Neural progenitor cell (in vitro differentiated cells): ENCODE measurements at regions not wholly inside any gene's neighbourhood (a gene's known extent, or its start where the extent isn't known, plus 50 kb on each side); places are given as distances from the start of the nearest gene placed in this dataset.

Source experiments
- DNase-seq: peaks from one replicate; pipeline ENCODE4 v3.0.0-alpha.2; 2016; ENCODE audit warnings: low spot score
- H2AFZ ChIP-seq: fragments of 200-600 bp; sonication (generic); replicated peaks from 2 replicates; pipeline ENCODE4 v1.6.1; 2016; ENCODE audit warnings: antibody characterized with exemption
- H3F3A ChIP-seq: fragments of 200-600 bp; sonication (generic); 2 replicates; pipeline ENCODE4 v1.6.1; 2016; ENCODE audit warnings: antibody characterized with exemption, low read depth
- H3K27ac ChIP-seq: fragments of 200-600 bp; sonication (generic); 2 replicates; pipeline ENCODE4 v1.5.1; 2016; ENCODE audit warnings: mild to moderate bottlenecking
- H3K27me3 ChIP-seq: fragments of 200-600 bp; sonication (generic); 2 replicates; pipeline ENCODE4 v1.6.1; 2016; ENCODE audit warnings: mild to moderate bottlenecking, moderate library complexity
- H3K36me3 ChIP-seq: fragments of 200-600 bp; sonication (generic); 2 replicates; pipeline ENCODE4 v1.5.1; 2016
- H3K4me1 ChIP-seq: fragments of 200-600 bp; sonication (generic); 2 replicates; pipeline ENCODE4 v1.6.1; 2016; ENCODE audit warnings: mixed run types
- H3K4me2 ChIP-seq: fragments of 200-600 bp; sonication (generic); 2 replicates; pipeline ENCODE4 v1.6.1; 2016
- H3K4me3 ChIP-seq: fragments of 200-600 bp; sonication (generic); 2 replicates; pipeline ENCODE4 v1.5.1; 2016
- H3K79me2 ChIP-seq: fragments of 200-600 bp; sonication (generic); 2 replicates; pipeline ENCODE4 v1.6.1; 2016; ENCODE audit warnings: low read depth
- H3K9ac ChIP-seq: fragments of 200-600 bp; sonication (generic); 2 replicates; pipeline ENCODE4 v1.6.1; 2016
- H3K9me3 ChIP-seq: fragments of 200-600 bp; sonication (generic); 2 replicates; pipeline ENCODE4 v1.5.1; 2016; ENCODE audit warnings: low read depth
- H4K20me1 ChIP-seq: fragments of 200-600 bp; sonication (generic); 2 replicates; pipeline ENCODE4 v1.6.1; 2016; ENCODE audit warnings: low read depth
- H3K27ac Mint-ChIP-seq: 3 replicates; pipeline ENCODE4 v1.8.0; 2021; ENCODE audit warnings: mixed read lengths
- H3K27me3 Mint-ChIP-seq: 2 replicates; pipeline ENCODE4 v1.8.0; 2022; ENCODE audit warnings: low read depth, mild to moderate bottlenecking, inconsistent platforms, moderate library complexity, mixed read lengths; ENCODE audit not compliant: insufficient read depth
- H3K36me3 Mint-ChIP-seq: 3 replicates; pipeline ENCODE4 v1.8.0; 2021; ENCODE audit warnings: mixed read lengths
- H3K4me1 Mint-ChIP-seq: 3 replicates; pipeline ENCODE4 v1.8.0; 2021; ENCODE audit warnings: mixed read lengths
- H3K4me3 Mint-ChIP-seq: 3 replicates; pipeline ENCODE4 v1.8.0; 2021; ENCODE audit warnings: mild to moderate bottlenecking, moderate library complexity, mixed read lengths
- H3K9me3 Mint-ChIP-seq: 3 replicates; pipeline ENCODE4 v1.8.0; 2020; ENCODE audit warnings: mixed read lengths
- CTCF ChIP-seq: fragments of 200-600 bp; sonication (generic); IDR thresholded peaks from 2 replicates; pipeline ENCODE4 v1.5.1; 2017; ENCODE audit warnings: antibody characterized with exemption, mild to moderate bottlenecking
- EZH2 ChIP-seq: fragments of 200-600 bp; sonication (generic); IDR thresholded peaks from 2 replicates; pipeline ENCODE4 v1.6.1; 2017; ENCODE audit warnings: antibody characterized with exemption, mild to moderate bottlenecking, moderate library complexity
- EZH2phosphoT487 ChIP-seq: fragments of 200-600 bp; sonication (generic); IDR thresholded peaks from 2 replicates; pipeline ENCODE4 v1.6.1; 2017; ENCODE audit warnings: antibody characterized with exemption

DNA sequence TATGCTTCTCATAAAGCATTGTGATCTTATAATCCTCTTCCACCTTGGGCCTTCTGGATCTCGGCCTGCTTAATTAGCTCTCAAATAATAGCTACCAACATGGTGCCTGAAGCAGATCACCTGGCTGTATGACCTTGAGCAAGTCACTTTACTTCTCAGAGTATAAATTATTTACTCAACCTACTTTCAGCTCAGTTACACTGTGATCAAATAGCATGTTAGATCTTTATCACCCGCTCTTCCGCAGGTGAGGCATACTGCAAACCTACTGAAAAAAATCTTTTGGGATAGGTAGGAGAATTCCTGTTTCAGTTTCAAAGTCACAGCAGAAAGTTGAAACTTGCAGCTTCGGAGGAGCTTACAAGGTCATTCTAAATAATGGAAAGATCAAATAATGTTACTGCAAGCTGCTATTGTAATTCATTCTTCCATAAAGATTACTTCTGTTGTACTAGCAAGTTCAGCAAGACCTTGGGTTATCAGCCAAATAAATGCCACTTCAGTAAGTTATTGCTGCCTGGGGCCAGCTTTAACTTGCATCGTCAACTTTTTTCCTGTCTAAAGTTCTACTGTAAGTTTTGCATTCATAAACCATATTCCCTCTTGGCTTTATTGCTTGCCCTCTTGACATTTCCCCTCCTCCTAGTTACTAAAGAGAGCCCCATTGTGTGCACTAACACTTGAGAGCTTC is 268.4 kb upstream of the ATP11B start:
- no peaks in the 10 kb centered on the region for H3K36me3 Mint-ChIP-seq
- H3K27me3 Mint-ChIP-seq: peaks cover 6% of the 10 kb centered on the region
- H3K9me3 Mint-ChIP-seq: no peaks in the 10 kb centered on the region
- no peak overlapping the region for H3K9ac ChIP-seq
- H2AFZ ChIP-seq: no peak overlapping the region
- H3K79me2 ChIP-seq: no peaks in the 10 kb centered on the region
- H3K4me3 ChIP-seq: no peak overlapping the region
- H3K4me3 Mint-ChIP-seq: no peak overlapping the region
- no peak for DNase-seq
- no peak overlapping the region for H3K27ac ChIP-seq
- H3K27ac Mint-ChIP-seq: no peak overlapping the region
- H3K27me3 ChIP-seq: no peaks in the 10 kb centered on the region
- no peaks in the 10 kb centered on the region for H3K36me3 ChIP-seq
- H3K9me3 ChIP-seq: no peaks in the 10 kb centered on the region
- peaks cover 21% of the 10 kb centered on the region for H3K4me1 Mint-ChIP-seq
- H3K4me1 ChIP-seq: peaks cover 25% of the 10 kb centered on the region
- no peaks in the 10 kb centered on the region for H4K20me1 ChIP-seq
- H3F3A ChIP-seq: no peaks in the 10 kb centered on the region
- peak overlapping the region; percentile 5 for H3K4me2 ChIP-seq
- no peak for TF ChIP-seq CTCF
- no peak for TF ChIP-seq EZH2
- no peak for TF ChIP-seq EZH2phosphoT487

DNA sequence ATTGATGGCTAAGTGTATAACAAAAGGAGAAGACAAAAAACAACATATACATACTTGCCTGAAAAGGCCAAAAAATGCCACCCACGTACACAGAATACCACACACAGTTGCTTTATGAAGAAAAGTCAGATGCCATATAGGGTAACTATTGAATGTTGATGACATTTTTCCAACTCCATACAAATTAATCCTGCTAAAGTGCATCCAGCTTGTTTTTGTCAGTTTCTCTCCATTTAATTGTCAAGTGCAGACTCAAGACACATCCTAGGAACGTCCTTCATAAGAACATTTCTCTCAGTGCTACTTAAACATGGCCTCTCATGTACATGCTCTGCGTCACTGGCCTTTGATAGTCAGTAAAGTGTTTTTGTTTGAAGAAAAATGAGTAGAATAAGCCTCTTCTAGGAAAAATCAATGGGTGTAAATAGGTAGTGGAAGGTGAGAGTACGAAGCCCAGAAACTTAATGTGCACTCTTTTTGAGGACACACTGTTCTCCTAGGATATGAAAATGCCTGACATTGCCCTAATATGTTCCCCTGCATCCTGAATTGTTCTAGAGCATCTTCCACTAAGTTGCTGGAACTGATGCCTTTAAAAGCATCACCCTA is 267.4 kb upstream of the ATP11B start:
- H3K4me3 ChIP-seq: no peak overlapping the region
- H3K27me3 Mint-ChIP-seq: peaks cover 7% of the 10 kb centered on the region
- no peaks in the 10 kb centered on the region for H3K36me3 Mint-ChIP-seq
- no peaks in the 10 kb centered on the region for H4K20me1 ChIP-seq
- no peak overlapping the region for H3K4me3 Mint-ChIP-seq
- H3K36me3 ChIP-seq: no peaks in the 10 kb centered on the region
- H3F3A ChIP-seq: no peaks in the 10 kb centered on the region
- peaks cover 25% of the 10 kb centered on the region for H3K4me1 ChIP-seq
- no peaks in the 10 kb centered on the region for H3K79me2 ChIP-seq
- peaks cover 21% of the 10 kb centered on the region for H3K4me1 Mint-ChIP-seq
- H3K9me3 ChIP-seq: no peaks in the 10 kb centered on the region
- H3K9me3 Mint-ChIP-seq: peaks cover 3% of the 10 kb centered on the region
- H3K27ac ChIP-seq: no peak overlapping the region
- no peak overlapping the region for H3K27ac Mint-ChIP-seq
- DNase-seq: no peak
- peak overlapping the region; percentile 5 for H2AFZ ChIP-seq
- H3K27me3 ChIP-seq: no peaks in the 10 kb centered on the region
- no peak for TF ChIP-seq CTCF
- no peak for TF ChIP-seq EZH2phosphoT487
- TF ChIP-seq EZH2: no peak
- H3K9ac ChIP-seq: no peak overlapping the region
- no peak overlapping the region for H3K4me2 ChIP-seq

- H3K4me1 ChIP-seq: peaks cover 25% of the 10 kb centered on the region
- H3K9me3 ChIP-seq: no peaks in the 10 kb centered on the region
- Mint-ChIP-seq H3K27ac (no peak overlapping the region), H3K36me3 (no peaks in the 10 kb centered on the region), H3K9me3 (peaks cover 9% of the 10 kb centered on the region), H3K4me3 (no peak overlapping the region), H3K4me1 (peaks cover 21% of the 10 kb centered on the region), H3K27me3 (peaks cover 7% of the 10 kb centered on the region)
- no peaks in the 10 kb centered on the region for H3K36me3 ChIP-seq
- no peak overlapping the region for H3K4me3 ChIP-seq
- H3F3A ChIP-seq: no peaks in the 10 kb centered on the region
- TF ChIP-seq EZH2: no peak
- no peak for TF ChIP-seq EZH2phosphoT487
- TF ChIP-seq CTCF: no peak
- no peaks in the 10 kb centered on the region for H3K27me3 ChIP-seq
- no peak overlapping the region for H3K9ac ChIP-seq
- no peaks in the 10 kb centered on the region for H4K20me1 ChIP-seq
- H3K27ac ChIP-seq: no peak overlapping the region
- no peak overlapping the region for H3K4me2 ChIP-seq
- no peak for DNase-seq
- H3K79me2 ChIP-seq: no peaks in the 10 kb centered on the region
- H2AFZ ChIP-seq: no peak overlapping the region
Measured at GRCh38 chr3:182527745-182528144, 265.6 kb upstream of the ATP11B start.
